Muscle layer of colon (tissue), 2 donors: ENCODE measurements at regions not wholly inside any gene's neighbourhood (a gene's known extent, or its start where the extent isn't known, plus 50 kb on each side); places are given as distances from the start of the nearest gene placed in this dataset.
A peak's percentile ranks its signal among the peaks of the same experiment; 100 is the strongest.
"Not testable (repeated sequence)": the region's sequence is repeated elsewhere in the genome, so short reads cannot be mapped to it uniquely, and the experiment has no call there.

Experiments
- H3K27ac ChIP-seq: one replicate; pipeline ENCODE4 v1.7.0; 2013; ENCODE audit warnings: low read depth, mild to moderate bottlenecking, low read length, moderate library complexity
- H3K27me3 ChIP-seq, 2 donors: one replicate each; pipeline ENCODE4 v1.7.0; 2013; ENCODE audit warnings: low read length in 2 of 2, mild to moderate bottlenecking in 2 of 2; ENCODE audit not compliant: insufficient read depth in 2 of 2, control insufficient read depth in 1 of 2
- H3K36me3 ChIP-seq: one replicate; pipeline ENCODE4 v1.7.0; 2013; ENCODE audit warnings: mild to moderate bottlenecking, low read length; ENCODE audit not compliant: insufficient read depth
- H3K4me1 ChIP-seq: one replicate; pipeline ENCODE4 v1.7.0; 2013; ENCODE audit warnings: mild to moderate bottlenecking, low read length; ENCODE audit not compliant: insufficient read depth
- H3K4me3 ChIP-seq, 2 donors: one replicate each; pipeline ENCODE4 v1.7.0; 2013; ENCODE audit warnings: low read length in 2 of 2, low read depth in 1 of 2, mild to moderate bottlenecking in 1 of 2, moderate library complexity in 1 of 2
- H3K9ac ChIP-seq: one replicate; pipeline ENCODE4 v1.7.0; 2013; ENCODE audit warnings: low read length
- H3K9me3 ChIP-seq: one replicate; pipeline ENCODE4 v1.7.0; 2013; ENCODE audit warnings: mild to moderate bottlenecking, low read length
- donor health status: abdominal sarcoma.
- donor health status: Adenocarcinoma of cecum.

DNA sequence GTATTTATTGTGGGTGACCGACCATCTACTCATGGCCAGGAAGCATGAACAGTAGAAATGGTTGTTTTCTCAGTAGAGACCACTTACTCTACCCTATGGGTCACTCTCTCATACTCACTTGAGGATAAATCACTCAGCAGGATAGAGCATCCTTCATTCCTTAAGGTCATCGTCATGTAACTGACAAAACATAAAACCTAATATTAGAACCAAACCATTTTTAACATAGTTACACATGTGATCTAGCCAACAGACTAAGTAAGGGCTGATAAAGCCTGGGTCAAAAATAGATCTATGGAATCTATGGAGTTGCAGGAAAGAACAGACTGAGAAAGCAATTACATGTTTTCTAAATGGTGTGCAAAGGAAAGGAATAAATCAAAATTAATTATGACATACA, 769.1 kb downstream of the NTRK3 start:
- Histone ChIP-seq H3K4me3 (no peak overlapping the region), H3K9ac (no peak overlapping the region), H3K4me1 (no peaks in the 10 kb centered on the region), H3K36me3 (no peaks in the 10 kb centered on the region), H3K27ac (no peak overlapping the region), H3K27me3 (no peaks in the 10 kb centered on the region), H3K9me3 (no peaks in the 10 kb centered on the region)

DNA sequence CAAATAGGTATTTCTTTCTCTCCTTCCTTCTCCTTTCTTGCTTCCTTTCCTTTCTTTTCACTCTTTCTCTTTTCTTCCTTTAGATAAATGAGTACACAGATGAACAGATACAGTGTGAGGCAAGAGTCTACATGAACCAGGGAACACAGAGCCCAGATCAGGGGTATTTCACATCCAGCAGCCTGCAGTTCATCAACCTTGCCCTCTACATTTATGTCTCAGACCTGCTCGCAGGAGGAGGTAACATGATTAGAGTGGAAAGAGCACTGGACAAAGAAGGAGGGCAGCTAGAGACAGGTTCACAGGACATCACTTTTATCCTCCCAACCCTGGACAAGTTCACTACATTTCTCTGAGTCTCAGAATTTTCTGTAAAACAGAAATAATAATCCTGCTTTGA, 773.1 kb downstream of the NTRK3 start:
- no peaks in the 10 kb centered on the region for H3K27me3 ChIP-seq
- H3K27ac ChIP-seq, result no peak overlapping the region

DNA sequence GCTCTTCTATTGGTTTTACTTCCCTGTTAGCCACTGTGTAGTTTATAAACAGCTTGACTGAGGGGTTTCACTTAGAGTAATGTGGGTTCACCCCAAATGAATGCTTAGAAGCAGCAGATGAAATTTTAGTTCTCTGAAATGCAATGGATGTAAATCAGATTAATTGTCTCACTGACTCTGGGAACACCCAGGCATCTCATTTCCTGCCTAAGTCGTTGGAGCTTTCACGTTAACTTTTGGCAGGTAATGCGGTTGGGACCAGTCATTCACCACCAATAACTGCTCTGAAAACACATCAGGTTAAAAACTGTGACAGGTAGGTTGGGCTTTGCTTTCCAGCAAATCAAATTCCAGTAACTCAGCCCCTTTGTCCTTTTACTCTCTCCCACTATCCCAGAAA, 775.4 kb downstream of the NTRK3 start:
- H3K36me3 ChIP-seq, result no peaks in the 10 kb centered on the region
- H3K27ac ChIP-seq, result no peak overlapping the region
- H3K9me3 ChIP-seq, result no peaks in the 10 kb centered on the region
- H3K27me3 ChIP-seq, result no peaks in the 10 kb centered on the region
- no peak overlapping the region for H3K9ac ChIP-seq
- no peak overlapping the region for H3K4me3 ChIP-seq
- peaks cover 10% of the 10 kb centered on the region for H3K4me1 ChIP-seq

More for the DNA sequence above, 773.1 kb downstream of the NTRK3 start:
- H3K9ac ChIP-seq, result no peak overlapping the region
- no peaks in the 10 kb centered on the region for H3K9me3 ChIP-seq
- no peaks in the 10 kb centered on the region for H3K4me1 ChIP-seq
- no peaks in the 10 kb centered on the region for H3K36me3 ChIP-seq
- H3K4me3 ChIP-seq, result no peak overlapping the region

DNA sequence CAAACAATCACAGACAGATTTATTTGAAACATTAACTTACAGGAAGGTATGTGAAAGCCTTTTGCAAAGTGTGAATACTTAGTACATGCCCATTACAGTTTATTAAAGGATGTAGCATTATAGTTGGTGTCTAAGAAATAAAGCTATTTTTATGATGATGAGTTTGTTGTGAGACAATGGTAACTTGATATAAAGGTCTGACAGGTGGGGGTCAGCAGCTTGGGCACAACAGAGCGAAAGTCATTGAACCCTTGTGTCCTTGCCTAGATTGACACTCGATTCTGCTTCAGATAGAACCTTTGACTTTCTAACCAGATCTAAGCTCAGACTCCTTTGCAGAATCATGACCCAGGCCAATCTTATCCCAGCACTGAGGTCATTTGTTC, 777.9 kb downstream of the NTRK3 start:
- H3K27ac ChIP-seq, result no peak overlapping the region

DNA sequence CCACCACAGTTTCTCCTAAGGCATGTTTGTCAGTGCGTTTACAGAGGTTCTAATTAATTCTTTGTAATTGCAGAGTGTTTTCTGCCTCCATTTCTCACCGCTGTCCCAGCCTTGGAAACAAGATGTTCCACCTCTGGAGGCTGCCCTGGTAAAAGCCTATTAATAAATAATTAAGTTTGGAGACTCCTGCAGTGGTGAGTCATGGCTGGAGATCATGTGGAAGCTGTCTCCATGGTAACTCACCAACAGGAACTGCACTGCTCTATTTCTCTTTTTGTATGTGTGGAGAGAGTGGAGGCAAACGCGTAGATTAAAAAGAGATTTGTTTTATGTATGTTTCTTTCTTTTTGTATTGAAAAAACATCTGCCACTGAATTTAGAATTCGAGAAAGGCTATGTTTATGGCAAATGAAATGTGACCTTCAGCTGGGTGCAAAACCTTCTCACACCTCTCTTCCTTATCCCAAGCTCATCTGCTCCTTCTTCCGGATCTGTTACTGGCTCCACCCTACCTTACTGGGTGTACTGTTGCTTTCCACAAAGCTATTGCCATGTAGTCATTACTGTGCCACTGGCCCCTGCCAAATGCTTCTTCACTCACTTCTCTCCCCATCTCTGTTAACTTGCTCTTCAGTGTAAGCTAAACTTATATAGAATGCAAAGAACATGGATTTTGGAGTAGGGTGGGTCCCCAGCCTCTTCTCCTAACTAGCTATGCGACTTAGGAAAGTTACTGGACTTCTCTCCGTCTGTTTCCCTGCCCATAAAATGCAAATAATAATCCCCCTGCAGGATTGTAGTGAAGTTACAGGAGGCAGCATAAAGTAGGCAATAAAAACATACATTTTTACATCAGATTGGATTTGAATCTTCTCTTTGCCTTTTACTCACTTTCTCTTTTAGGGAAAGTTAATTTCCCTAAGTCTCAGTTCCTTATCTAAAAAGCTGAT, 778.5 kb downstream of the NTRK3 start:
- Histone ChIP-seq H3K4me1 (peaks cover 10% of the 10 kb centered on the region), H3K27ac (no peak overlapping the region), H3K9me3 (no peaks in the 10 kb centered on the region), H3K9ac (no peak overlapping the region), H3K4me3 (peak overlapping the region in 1 of 2 donors; percentile 39), H3K27me3 (no peaks in the 10 kb centered on the region), H3K36me3 (no peaks in the 10 kb centered on the region)

More for the DNA sequence above, 777.9 kb downstream of the NTRK3 start:
- H3K4me1 ChIP-seq, result peaks cover 10% of the 10 kb centered on the region
- H3K9me3 ChIP-seq, result no peaks in the 10 kb centered on the region
- H3K36me3 ChIP-seq, result no peaks in the 10 kb centered on the region
- H3K27me3 ChIP-seq, result no peaks in the 10 kb centered on the region
- no peak overlapping the region for H3K9ac ChIP-seq
- no peak overlapping the region for H3K4me3 ChIP-seq

DNA sequence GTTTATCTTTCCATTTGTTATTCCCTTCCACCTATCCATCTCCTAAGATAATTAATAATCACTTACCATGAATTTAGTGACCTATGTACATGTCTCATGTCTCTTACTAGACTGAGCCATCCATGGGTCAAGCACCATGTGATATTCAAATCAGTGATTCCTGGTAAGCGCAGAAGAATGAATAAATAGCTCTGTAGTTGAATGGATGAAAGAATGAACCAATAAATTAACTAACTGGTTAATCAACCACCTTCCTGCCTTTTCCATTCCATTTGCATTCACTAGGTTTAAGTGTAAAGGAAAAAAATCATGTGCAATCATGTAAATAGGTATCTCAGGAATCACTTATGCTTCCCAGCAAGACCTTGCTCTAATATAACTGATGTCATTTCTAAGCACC, 779.5 kb downstream of the NTRK3 start:
- H3K9ac ChIP-seq, result no peak overlapping the region
- H3K9me3 ChIP-seq, result no peaks in the 10 kb centered on the region
- no peaks in the 10 kb centered on the region for H3K27me3 ChIP-seq
- H3K4me3 ChIP-seq, result no peak overlapping the region
- H3K36me3 ChIP-seq, result no peaks in the 10 kb centered on the region
- H3K4me1 ChIP-seq, result peaks cover 10% of the 10 kb centered on the region
- no peak overlapping the region for H3K27ac ChIP-seq

DNA sequence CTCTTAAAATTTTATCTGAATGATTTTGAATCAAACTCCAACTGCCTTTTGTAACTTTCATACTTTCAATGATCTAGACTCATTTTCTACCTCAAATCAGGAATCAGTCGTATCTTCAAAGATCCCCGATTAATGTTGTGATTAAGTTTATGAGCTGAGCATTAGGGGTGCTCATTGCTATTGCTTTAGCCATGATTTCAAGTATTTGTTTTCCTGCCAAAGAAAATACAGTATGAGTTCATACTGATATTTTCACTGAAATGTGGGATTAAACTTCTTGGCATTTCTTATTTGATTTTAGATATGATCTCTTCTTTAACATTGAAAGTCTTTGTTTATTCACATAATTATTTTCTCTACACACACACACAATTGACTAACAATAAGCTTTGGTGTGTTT, 785.6 kb downstream of the NTRK3 start:
- H3K27ac ChIP-seq, result no peak overlapping the region
- H3K9me3 ChIP-seq, result no peaks in the 10 kb centered on the region
- no peaks in the 10 kb centered on the region for H3K4me1 ChIP-seq

DNA sequence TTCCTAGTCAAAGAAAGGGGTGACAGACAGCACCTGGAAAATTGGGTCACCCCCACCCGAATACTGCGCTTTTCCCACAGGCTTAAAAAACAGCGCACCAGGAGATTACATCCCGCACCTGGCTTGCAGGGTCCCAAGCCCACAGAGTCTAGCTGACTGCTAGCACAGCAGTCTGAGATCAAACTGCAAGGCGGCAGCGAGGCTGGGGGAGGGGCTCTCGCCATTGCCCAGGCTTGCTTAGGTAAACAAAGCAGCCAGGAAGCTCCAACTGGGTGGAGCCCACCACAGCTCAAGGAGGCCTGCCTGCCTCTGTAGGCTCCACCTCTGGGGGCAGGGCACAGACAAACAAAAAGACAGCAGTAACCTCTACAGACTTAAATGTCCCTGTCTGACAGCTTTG, 792.6 kb downstream of the NTRK3 start:
- not testable (repeated sequence) for H3K4me1 ChIP-seq, H3K4me3 ChIP-seq, H3K27me3 ChIP-seq, H3K27ac ChIP-seq, H3K36me3 ChIP-seq, H3K9ac ChIP-seq, H3K9me3 ChIP-seq

More for the DNA sequence above, 785.6 kb downstream of the NTRK3 start:
- Histone ChIP-seq H3K36me3 (no peaks in the 10 kb centered on the region), H3K9ac (no peak overlapping the region), H3K27me3 (no peaks in the 10 kb centered on the region), H3K4me3 (no peak overlapping the region)

DNA sequence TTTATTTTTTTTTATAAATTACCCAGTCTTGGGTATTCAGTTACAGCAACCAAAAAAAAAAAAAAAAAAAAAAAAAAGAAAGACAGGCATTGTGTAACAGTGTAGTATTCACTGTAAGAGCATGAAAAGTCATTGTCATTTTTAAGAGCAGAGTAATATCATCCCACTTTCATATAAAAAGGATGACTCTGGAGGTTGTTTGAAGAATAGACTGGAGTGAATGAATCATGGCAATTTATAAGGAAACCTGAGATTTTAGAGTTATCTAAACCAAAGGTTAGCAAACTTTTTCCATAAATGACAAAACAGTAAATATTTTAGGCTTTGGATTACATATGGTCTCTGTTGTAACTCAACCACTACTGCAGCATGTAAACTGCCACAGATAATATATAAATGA, 794.9 kb downstream of the NTRK3 start:
- H3K4me1 ChIP-seq, result no peaks in the 10 kb centered on the region
- no peak overlapping the region for H3K4me3 ChIP-seq
- H3K9me3 ChIP-seq, result no peaks in the 10 kb centered on the region
- no peaks in the 10 kb centered on the region for H3K36me3 ChIP-seq
- no peak overlapping the region for H3K27ac ChIP-seq
- no peak overlapping the region for H3K9ac ChIP-seq
- H3K27me3 ChIP-seq, result no peaks in the 10 kb centered on the region

DNA sequence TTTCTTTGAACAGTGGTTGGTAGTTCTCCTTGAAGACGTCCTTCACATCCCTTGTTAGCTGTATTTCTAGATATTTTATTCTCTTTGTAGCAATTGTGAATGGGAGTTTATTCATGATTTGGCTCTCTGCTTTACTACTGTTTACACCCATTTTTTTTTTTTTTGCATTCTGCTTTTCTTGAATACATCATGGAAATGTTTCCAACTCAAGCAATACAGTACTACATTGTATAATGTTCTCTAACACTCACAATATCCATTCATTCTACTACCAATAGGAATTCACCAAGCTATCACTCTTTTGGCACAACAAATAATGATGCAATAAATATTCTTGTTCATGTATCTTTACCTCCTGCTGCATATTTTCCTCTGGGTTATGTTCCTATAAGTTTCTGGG, 801.7 kb downstream of the NTRK3 start:
- no peaks in the 10 kb centered on the region for H3K27me3 ChIP-seq
- H3K4me3 ChIP-seq, result no peak overlapping the region
- H3K9ac ChIP-seq, result no peak overlapping the region
- no peaks in the 10 kb centered on the region for H3K4me1 ChIP-seq
- no peaks in the 10 kb centered on the region for H3K9me3 ChIP-seq
- no peak overlapping the region for H3K27ac ChIP-seq
- no peaks in the 10 kb centered on the region for H3K36me3 ChIP-seq

DNA sequence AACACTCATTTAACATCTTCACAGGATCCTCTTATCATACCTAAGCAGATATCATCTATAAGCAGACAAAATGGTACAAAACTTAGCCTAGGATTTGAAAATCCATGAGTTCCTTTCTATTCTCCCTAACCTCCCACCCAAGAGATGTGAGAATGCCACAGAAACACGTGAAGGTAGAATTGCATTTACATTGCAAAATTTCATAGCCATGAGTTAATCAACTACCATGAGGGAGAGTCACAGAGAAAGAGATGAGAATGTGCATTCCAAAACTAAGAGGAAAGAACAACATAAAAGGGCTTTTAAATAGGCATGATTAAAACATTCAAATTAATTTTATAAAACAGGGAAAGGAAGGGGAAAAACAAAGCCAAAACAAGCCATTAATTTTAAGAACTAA, 806.2 kb downstream of the NTRK3 start:
- no peaks in the 10 kb centered on the region for H3K27me3 ChIP-seq
- no peak overlapping the region for H3K27ac ChIP-seq
- no peaks in the 10 kb centered on the region for H3K9me3 ChIP-seq
- H3K9ac ChIP-seq, result no peak overlapping the region
- H3K4me3 ChIP-seq, result no peak overlapping the region
- H3K4me1 ChIP-seq, result no peaks in the 10 kb centered on the region
- H3K36me3 ChIP-seq, result no peaks in the 10 kb centered on the region

DNA sequence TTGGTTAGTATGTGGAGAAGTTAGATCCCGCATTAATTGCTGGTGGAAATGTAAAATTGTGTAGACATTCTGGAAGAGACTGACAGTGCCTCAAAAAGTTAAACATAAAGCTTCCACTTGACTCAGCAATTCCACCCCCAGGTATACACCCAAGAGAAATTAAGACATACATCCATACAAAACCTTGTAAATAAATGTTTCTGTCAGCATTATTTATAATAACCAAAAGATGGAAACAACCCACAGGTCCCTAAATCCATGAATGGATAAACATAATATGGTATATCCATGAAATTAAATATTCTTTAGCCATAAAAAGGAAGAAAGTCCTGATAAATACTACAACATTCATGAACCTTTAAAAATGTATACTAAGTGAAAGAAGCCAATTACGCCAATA, 817.4 kb downstream of the NTRK3 start:
- H3K36me3 ChIP-seq, result no peaks in the 10 kb centered on the region
- no peak overlapping the region for H3K9ac ChIP-seq
- H3K4me1 ChIP-seq, result no peaks in the 10 kb centered on the region
- H3K27ac ChIP-seq, result no peak overlapping the region
- no peak overlapping the region for H3K4me3 ChIP-seq
- H3K27me3 ChIP-seq, result no peaks in the 10 kb centered on the region
- H3K9me3 ChIP-seq, result no peaks in the 10 kb centered on the region
